ENCODE measurements at regions not wholly inside any gene's neighbourhood (a gene's known extent, or its start where the extent isn't known, plus 50 kb on each side); places are given as distances from the start of the nearest gene placed in this dataset.

DNA sequence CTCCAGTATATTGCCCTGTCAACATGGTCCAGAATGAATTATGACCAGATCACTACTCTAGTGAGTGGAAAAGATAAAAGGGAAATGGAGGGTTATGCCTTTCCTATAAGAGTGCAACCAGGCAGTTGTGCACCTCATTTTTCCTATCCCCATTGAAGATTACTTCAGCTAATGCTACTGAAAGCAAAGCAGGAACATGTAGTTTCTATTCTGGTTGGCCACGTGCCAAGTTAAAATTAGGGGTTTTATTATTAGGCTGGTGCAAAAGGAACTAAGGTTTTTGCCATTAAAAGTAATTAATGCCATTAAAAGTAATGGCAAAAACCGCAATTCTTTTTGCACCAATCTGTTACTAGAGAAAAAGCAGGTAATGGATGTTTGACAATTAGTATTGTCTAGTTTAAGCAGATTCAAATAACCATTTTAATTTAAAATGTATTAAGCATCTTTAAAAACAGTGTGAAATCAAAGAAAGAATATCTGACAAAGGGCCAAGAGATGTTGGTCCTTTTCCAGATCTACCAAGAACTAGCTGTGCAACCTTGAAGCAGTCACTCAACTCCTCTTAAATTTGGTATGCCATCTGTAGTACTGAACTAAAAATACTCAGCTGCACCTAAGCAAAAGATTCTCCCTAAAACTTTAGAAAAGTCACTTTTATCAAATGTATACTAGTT, 567.5 kb upstream of the CCDC54 start:
- no peak for TF ChIP-seq POLR2A (IDR thresholded peaks at IDR 0.05)
- TF ChIP-seq, protein P1, sequence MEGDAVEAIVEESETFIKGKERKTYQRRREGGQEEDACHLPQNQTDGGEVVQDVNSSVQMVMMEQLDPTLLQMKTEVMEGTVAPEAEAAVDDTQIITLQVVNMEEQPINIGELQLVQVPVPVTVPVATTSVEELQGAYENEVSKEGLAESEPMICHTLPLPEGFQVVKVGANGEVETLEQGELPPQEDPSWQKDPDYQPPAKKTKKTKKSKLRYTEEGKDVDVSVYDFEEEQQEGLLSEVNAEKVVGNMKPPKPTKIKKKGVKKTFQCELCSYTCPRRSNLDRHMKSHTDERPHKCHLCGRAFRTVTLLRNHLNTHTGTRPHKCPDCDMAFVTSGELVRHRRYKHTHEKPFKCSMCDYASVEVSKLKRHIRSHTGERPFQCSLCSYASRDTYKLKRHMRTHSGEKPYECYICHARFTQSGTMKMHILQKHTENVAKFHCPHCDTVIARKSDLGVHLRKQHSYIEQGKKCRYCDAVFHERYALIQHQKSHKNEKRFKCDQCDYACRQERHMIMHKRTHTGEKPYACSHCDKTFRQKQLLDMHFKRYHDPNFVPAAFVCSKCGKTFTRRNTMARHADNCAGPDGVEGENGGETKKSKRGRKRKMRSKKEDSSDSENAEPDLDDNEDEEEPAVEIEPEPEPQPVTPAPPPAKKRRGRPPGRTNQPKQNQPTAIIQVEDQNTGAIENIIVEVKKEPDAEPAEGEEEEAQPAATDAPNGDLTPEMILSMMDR (IDR thresholded peaks at IDR 0.05), result no peak

Measured in body of pancreas (tissue), 4 donors.